Activated naive CD4-positive, alpha-beta T cell treated with anti-CD3 and anti-CD28 coated beads for 36 hours (primary cell): ENCODE measurements at regions not wholly inside any gene's neighbourhood (a gene's known extent, or its start where the extent isn't known, plus 50 kb on each side); places are given as distances from the start of the nearest gene placed in this dataset.

Experiments
- CTCF ChIA-PET: fragments of 350-600 bp; sonication (Branson Sonifier 250); formaldehyde crosslinking; loops from one replicate; lab custom pipeline; 2021; ENCODE audit warnings: antibody characterized with exemption; lab: Charles Lee
- DNase-seq: peaks from one replicate; pipeline ENCODE4 v3.0.0-alpha.2; 2020
- H3K27ac Mint-ChIP-seq: one replicate; pipeline ENCODE4 v1.8.0; 2021; ENCODE audit warnings: mild to moderate bottlenecking, mixed read lengths
- H3K27me3 Mint-ChIP-seq: one replicate; pipeline ENCODE4 v1.8.0; 2021; ENCODE audit warnings: low read depth, mixed read lengths
- H3K36me3 Mint-ChIP-seq: one replicate; pipeline ENCODE4 v1.8.0; 2021; ENCODE audit warnings: low read depth, mixed read lengths
- H3K4me1 Mint-ChIP-seq: one replicate; pipeline ENCODE4 v1.8.0; 2021; ENCODE audit warnings: low read depth, mixed read lengths
- H3K4me3 Mint-ChIP-seq: one replicate; pipeline ENCODE4 v1.8.0; 2021; ENCODE audit warnings: mild to moderate bottlenecking, moderate library complexity, mixed read lengths
- H3K9me3 Mint-ChIP-seq: one replicate; pipeline ENCODE4 v1.8.0; 2021; ENCODE audit warnings: mixed read lengths
- intact Hi-C: fragments of 100-400 bp; cut with micrococcal nuclease; formaldehyde crosslinking; loops from one replicate; pipeline ENCODE4 v1.15.1; 2023

- Mint-ChIP-seq H3K4me3 (no peak overlapping the region), H3K27me3 (no peaks in the 10 kb centered on the region), H3K36me3 (no peaks in the 10 kb centered on the region), H3K27ac (no peak overlapping the region), H3K4me1 (no peaks in the 10 kb centered on the region), H3K9me3 (no peaks in the 10 kb centered on the region)
- DNase-seq, result no peak
- intact Hi-C loops, result no loop called here
- CTCF ChIA-PET, result no interaction called here
Observed at GRCh38 chr13:33519561-33520467, 234.3 kb upstream of the STARD13 start.

- H3K27me3 Mint-ChIP-seq, result no peaks in the 10 kb centered on the region
- CTCF ChIA-PET, result no interaction called here
- H3K4me1 Mint-ChIP-seq, result no peaks in the 10 kb centered on the region
- H3K4me3 Mint-ChIP-seq, result no peak overlapping the region
- no peaks in the 10 kb centered on the region for H3K36me3 Mint-ChIP-seq
- intact Hi-C loops, result no loop called here
- H3K27ac Mint-ChIP-seq, result no peak overlapping the region
- no peak for DNase-seq
- H3K9me3 Mint-ChIP-seq, result no peaks in the 10 kb centered on the region
Observed at GRCh38 chr13:33520468-33520839, 234.9 kb upstream of the STARD13 start.

- no peaks in the 10 kb centered on the region for H3K36me3 Mint-ChIP-seq
- no peak overlapping the region for H3K4me3 Mint-ChIP-seq
- peaks cover 1% of the 10 kb centered on the region for H3K27me3 Mint-ChIP-seq
- no peak overlapping the region for H3K27ac Mint-ChIP-seq
- no peak for DNase-seq
- H3K4me1 Mint-ChIP-seq, result peaks cover 10% of the 10 kb centered on the region
- CTCF ChIA-PET, result no interaction called here
- intact Hi-C loops, result no loop called here
- H3K9me3 Mint-ChIP-seq, result no peaks in the 10 kb centered on the region
Observed at GRCh38 chr13:33524086-33524485, 238.5 kb upstream of the STARD13 start.

GRCh38 chr13:33525763-33526162, 240.2 kb upstream of the STARD13 start:
- Mint-ChIP-seq H3K36me3 (no peaks in the 10 kb centered on the region), H3K27me3 (peaks cover 6% of the 10 kb centered on the region), H3K4me1 (peaks cover 10% of the 10 kb centered on the region), H3K9me3 (no peaks in the 10 kb centered on the region), H3K27ac (no peak overlapping the region), H3K4me3 (no peak overlapping the region)
- CTCF ChIA-PET, result interaction anchor here (0.6 to 0.8 kb wide), 2 partner anchors 10 to 1044 kb away, joined by 3 to 4 read pairs; no protein-coding TSS in a partner anchor
- DNase-seq, result no peak
- intact Hi-C loops, result no loop called here

- H3K9me3 Mint-ChIP-seq, result peaks cover 6% of the 10 kb centered on the region
Observed at GRCh38 chr13:33526718-33527117, 241.2 kb upstream of the STARD13 start.

GRCh38 chr13:33528896-33529295, 243.3 kb upstream of the STARD13 start:
- CTCF ChIA-PET, result interaction anchor here (0.6 kb wide), 1 partner anchor 390 kb away, joined by 4 read pairs; no protein-coding TSS in a partner anchor
- Mint-ChIP-seq H3K36me3 (peaks cover 2% of the 10 kb centered on the region), H3K9me3 (peaks cover 6% of the 10 kb centered on the region), H3K27ac (no peak overlapping the region), H3K4me1 (peaks cover 29% of the 10 kb centered on the region), H3K4me3 (no peak overlapping the region), H3K27me3 (peaks cover 6% of the 10 kb centered on the region)
- DNase-seq, result no peak
- intact Hi-C loops, result no loop called here

More at GRCh38 chr13:33526718-33527117, 241.2 kb upstream of the STARD13 start:
- H3K27me3 Mint-ChIP-seq, result peaks cover 6% of the 10 kb centered on the region
- intact Hi-C loops, result no loop called here
- no peak overlapping the region for H3K4me3 Mint-ChIP-seq
- H3K27ac Mint-ChIP-seq, result no peak overlapping the region
- peaks cover 2% of the 10 kb centered on the region for H3K36me3 Mint-ChIP-seq
- DNase-seq, result no peak
- CTCF ChIA-PET, result interaction anchor here (0.5 to 0.8 kb wide), 5 partner anchors 9 to 1045 kb away, joined by 3 to 4 read pairs (median 3); no protein-coding TSS in a partner anchor
- H3K4me1 Mint-ChIP-seq, result peaks cover 18% of the 10 kb centered on the region

GRCh38 chr13:33531484-33531883, 245.9 kb upstream of the STARD13 start:
- H3K9me3 Mint-ChIP-seq, result peaks cover 6% of the 10 kb centered on the region
- no peak overlapping the region for H3K27ac Mint-ChIP-seq
- CTCF ChIA-PET, result interaction anchor here (0.8 kb wide), 1 partner anchor 14 kb away, joined by 3 read pairs; no protein-coding TSS in a partner anchor
- no peak overlapping the region for H3K4me3 Mint-ChIP-seq
- peaks cover 6% of the 10 kb centered on the region for H3K27me3 Mint-ChIP-seq
- H3K4me1 Mint-ChIP-seq, result peaks cover 36% of the 10 kb centered on the region
- DNase-seq, result no peak
- intact Hi-C loops, result no loop called here
- peaks cover 2% of the 10 kb centered on the region for H3K36me3 Mint-ChIP-seq

- CTCF ChIA-PET, result no interaction called here
- Mint-ChIP-seq H3K9me3 (peaks cover 6% of the 10 kb centered on the region), H3K27me3 (no peaks in the 10 kb centered on the region), H3K4me3 (no peak overlapping the region), H3K27ac (peak overlapping the region; percentile 65), H3K4me1 (peaks cover 47% of the 10 kb centered on the region), H3K36me3 (peaks cover 2% of the 10 kb centered on the region)
- intact Hi-C loops, result no loop called here
- no peak for DNase-seq
Observed at GRCh38 chr13:33535061-33535460, 249.5 kb upstream of the STARD13 start.

GRCh38 chr13:33536601-33537000, 251.0 kb upstream of the STARD13 start:
- Mint-ChIP-seq H3K4me1 (peaks cover 55% of the 10 kb centered on the region), H3K27me3 (no peaks in the 10 kb centered on the region), H3K36me3 (no peaks in the 10 kb centered on the region), H3K27ac (no peak overlapping the region), H3K9me3 (no peaks in the 10 kb centered on the region), H3K4me3 (no peak overlapping the region)
- CTCF ChIA-PET, result no interaction called here
- DNase-seq, result no peak
- intact Hi-C loops, result no loop called here

GRCh38 chr13:33537026-33537425, 251.5 kb upstream of the STARD13 start:
- H3K27ac Mint-ChIP-seq, result no peak overlapping the region
- CTCF ChIA-PET, result no interaction called here

GRCh38 chr13:33537676-33538075, 252.1 kb upstream of the STARD13 start:
- intact Hi-C loops, result no loop called here
- CTCF ChIA-PET, result interaction anchor here (0.7 to 1.1 kb wide), 2 partner anchors 108 to 309 kb away, joined by 3 to 9 read pairs; no protein-coding TSS in a partner anchor
- H3K4me3 Mint-ChIP-seq, result no peak overlapping the region
- H3K4me1 Mint-ChIP-seq, result peaks cover 55% of the 10 kb centered on the region
- H3K36me3 Mint-ChIP-seq, result no peaks in the 10 kb centered on the region
- no peak overlapping the region for H3K27ac Mint-ChIP-seq
- DNase-seq, result peak; percentile 23
- H3K9me3 Mint-ChIP-seq, result no peaks in the 10 kb centered on the region
- H3K27me3 Mint-ChIP-seq, result no peaks in the 10 kb centered on the region

More at GRCh38 chr13:33537026-33537425, 251.5 kb upstream of the STARD13 start:
- no peak for DNase-seq
- Mint-ChIP-seq H3K9me3 (no peaks in the 10 kb centered on the region), H3K27me3 (no peaks in the 10 kb centered on the region), H3K4me3 (no peak overlapping the region), H3K4me1 (peaks cover 55% of the 10 kb centered on the region), H3K36me3 (no peaks in the 10 kb centered on the region)
- intact Hi-C loops, result no loop called here

GRCh38 chr13:33541456-33541855, 255.9 kb upstream of the STARD13 start:
- Mint-ChIP-seq H3K27me3 (no peaks in the 10 kb centered on the region), H3K9me3 (no peaks in the 10 kb centered on the region), H3K4me3 (peak overlapping the region; percentile 79), H3K27ac (peak overlapping the region; percentile 99), H3K4me1 (peaks cover 54% of the 10 kb centered on the region), H3K36me3 (no peaks in the 10 kb centered on the region)
- CTCF ChIA-PET, result interaction anchor here (1.3 kb wide), 1 partner anchor 183 kb away, joined by 3 read pairs; no protein-coding TSS in a partner anchor
- intact Hi-C loops, result loop anchor here (5.0 to 10.0 kb wide), 5 partner anchors 747 to 1509 kb away; partner anchors contain the start of genes FRY and NBEA
- DNase-seq, result no peak
